Midbrain (tissue), 1 donor: ENCODE measurements at regions not wholly inside any gene's neighbourhood (a gene's known extent, or its start where the extent isn't known, plus 50 kb on each side); places are given as distances from the start of the nearest gene placed in this dataset.
"Not testable (repeated sequence)": the region's sequence is repeated elsewhere in the genome, so short reads cannot be mapped to it uniquely, and the experiment has no call there.

Source experiments
- DNase-seq: peaks from one replicate; lab custom pipeline; 2025; lab: John Stamatoyannopoulos, UW

DNA sequence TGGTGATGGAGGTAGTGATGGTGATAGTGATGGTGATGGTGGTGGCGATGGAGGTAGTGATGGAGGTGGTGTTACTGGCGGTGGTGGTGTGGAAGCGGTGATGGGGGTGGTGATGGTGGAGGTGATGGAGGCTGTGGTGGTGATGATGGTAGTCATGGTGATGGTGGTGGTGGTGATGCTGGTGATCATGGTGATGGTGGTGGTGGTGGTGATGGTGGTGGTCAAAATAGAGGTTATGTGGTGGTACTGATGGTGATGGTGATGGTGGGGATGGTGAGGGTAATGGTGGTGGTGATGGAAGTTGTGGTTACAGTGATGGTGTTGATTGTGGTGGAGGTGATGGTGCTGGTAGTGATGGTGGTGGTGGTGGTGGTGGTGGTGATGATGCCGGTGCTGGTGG, 199.2 kb downstream of the IGLL1 start:
- DNase-seq, result no peak

- DNase-seq, result no peak
Measured at GRCh38 chr22:23380230-23380573, 199.9 kb downstream of the IGLL1 start.

DNA sequence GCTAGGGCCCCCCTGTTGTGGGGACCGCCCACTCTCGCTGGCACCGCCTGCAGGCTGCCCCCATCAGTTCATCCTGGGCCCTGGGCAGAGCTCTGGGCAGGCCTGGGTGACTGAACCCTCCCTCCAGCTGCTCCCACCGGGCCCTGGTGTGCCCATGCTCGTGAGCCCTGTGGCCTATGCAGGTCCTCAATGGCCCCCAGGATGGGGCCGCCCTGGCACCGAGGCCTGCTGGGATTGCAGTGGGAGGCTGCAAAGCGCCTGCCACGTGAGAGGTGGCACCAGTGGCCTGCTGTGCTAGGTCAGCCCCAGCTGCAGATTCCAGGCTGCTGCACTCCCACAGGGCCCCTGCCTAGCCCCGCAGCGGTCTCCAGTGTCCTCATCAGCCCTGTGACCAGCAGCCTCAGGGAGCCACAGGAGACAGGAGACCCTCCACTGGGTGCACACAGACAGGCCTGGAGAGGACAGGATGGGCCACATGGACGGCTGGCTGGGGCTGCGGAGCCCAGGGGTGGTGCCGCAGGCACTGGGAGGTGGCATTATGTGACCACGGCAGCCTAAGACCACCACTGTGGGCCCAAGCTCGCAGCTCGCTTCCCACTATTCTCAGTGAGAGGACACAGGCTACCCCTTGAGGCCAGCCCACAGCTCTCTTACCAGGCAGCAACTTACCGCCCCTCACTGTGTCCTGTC, 199.4 kb downstream of the BCR start:
- not testable (repeated sequence) for DNase-seq

DNA sequence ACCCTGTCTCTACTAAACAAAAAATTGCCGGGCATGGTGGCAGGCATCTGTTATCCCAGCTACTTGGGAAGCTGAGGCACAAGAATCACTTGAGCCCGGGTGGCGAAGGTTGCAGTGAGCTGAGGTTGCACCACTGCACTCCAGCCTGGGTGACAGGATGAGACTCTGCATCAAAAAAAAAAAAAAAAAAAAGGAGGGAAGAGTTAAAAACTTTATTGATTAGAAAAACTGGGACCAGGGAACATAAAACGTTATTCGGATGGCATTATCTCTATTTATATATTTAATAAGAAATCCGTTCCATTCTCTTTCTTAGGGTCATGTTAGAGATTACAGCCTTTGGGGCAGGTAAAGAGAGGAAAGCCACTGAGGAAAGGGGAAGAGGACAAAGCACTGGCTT, 197.5 kb downstream of the BCR start:
- DNase-seq, result no peak

DNA sequence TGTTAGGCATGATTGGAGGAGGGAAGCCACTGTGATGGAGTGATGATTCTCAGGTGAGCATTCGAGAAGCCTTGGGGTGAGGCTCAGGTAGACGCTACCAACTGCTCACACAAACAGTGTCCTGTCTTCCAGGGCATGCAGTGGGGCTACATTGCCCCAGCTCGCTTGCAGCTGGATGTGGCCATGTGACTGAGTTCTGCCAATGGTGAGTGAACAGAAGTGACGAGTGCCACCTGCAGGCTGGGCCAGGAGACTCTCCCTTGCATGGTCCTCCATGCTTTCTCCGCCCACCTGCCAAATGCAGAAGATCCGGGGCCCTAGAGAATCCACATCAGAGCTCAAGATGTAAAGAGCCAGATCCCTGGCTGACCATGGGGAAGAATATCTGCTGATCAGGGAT, 195.9 kb downstream of the BCR start:
- DNase-seq, result no peak

- DNase-seq, result no peak
Measured at GRCh38 chr22:23375031-23375827, 194.9 kb downstream of the BCR start.

DNA sequence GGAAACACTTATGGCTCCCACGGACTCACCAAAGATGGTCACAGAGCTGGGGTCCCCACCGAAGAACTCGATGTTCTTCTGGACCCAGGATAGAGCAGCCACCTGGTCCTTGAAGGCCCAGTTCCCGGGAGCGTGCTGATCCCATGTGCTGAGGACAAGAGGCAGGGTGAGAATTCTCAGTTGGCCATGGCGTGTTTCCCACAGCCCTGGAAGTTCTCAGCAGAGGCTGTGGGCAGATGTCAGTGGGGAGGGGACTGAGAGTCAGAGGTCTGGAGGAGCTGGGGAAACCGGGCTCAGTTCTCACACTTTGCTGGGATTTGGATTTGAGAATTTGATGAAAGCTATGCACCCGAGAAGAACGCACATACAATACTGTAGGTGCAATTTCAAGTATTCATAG, 193.3 kb downstream of the BCR start:
- DNase-seq, result no peak

DNA sequence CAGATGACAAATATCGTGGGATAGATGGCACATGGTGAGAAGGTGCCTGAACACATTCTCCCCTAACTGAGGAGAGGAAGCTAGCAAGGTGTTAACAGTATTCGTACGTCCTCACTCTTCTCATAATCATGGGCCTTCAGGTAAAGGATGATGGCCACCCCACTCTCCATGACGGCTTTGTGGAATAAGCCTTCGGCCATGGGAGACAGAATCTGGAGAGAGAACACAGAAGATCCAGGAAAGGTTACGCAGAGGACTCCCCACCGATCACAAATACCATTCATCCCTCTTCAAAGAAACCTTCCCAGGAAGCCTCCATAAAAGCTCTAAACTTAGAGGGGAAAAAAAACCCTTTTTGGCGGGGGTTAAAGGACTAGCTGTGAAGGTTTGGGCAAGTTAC, 189.9 kb downstream of the BCR start:
- DNase-seq, result no peak

- no peak for DNase-seq
Measured at GRCh38 chr22:23369054-23369685, 188.9 kb downstream of the BCR start.
